ENCODE measurements at regions not wholly inside any gene's neighbourhood (a gene's known extent, or its start where the extent isn't known, plus 50 kb on each side); places are given as distances from the start of the nearest gene placed in this dataset.
"Not testable (repeated sequence)": the region's sequence is repeated elsewhere in the genome, so short reads cannot be mapped to it uniquely, and the experiment has no call there.

DNA sequence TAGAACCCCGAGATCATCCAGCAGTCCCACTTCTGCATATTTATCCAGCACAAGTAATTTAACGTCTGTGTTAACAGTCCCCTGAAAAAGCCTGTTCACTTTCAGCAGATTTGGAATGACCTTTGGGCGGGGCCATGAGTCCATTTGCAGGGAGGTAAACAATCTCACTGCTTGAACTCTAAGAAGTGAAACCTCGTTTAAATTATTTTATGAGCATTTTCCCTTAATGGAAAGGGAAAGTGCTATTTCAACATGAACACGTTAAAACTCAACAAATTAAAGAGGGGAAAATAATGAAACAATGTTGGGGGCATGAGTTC lies 282.8 kb downstream of the GATA3 start:
- Histone ChIP-seq H3K9me3 (ENCODE audit: control insufficient read depth in 5 of 5, low read length in 5 of 5) (no peaks in the 10 kb centered on the region), H3K4me3 (ENCODE audit: low read depth in 1 of 5, low read length in 5 of 5) (no peak overlapping the region), H3K4me1 (ENCODE audit: control insufficient read depth in 5 of 5, insufficient read depth in 5 of 5, low read length in 5 of 5) (peaks cover 0 to 4% (median 4%) of the 10 kb centered on the region in 5 donors), H3K9ac (ENCODE audit: low read length in 5 of 5) (no peak overlapping the region), H3K27ac (ENCODE audit: low read depth, low read length) (no peak overlapping the region), H3K36me3 (ENCODE audit: control insufficient read depth in 5 of 5, insufficient read depth in 5 of 5, low read length in 5 of 5) (no peaks in the 10 kb centered on the region), H3K27me3 (ENCODE audit: control insufficient read depth in 5 of 5, insufficient read depth in 4 of 5, low read length in 5 of 5) (peaks cover 0 to 6% (median 2%) of the 10 kb centered on the region in 5 donors)

DNA sequence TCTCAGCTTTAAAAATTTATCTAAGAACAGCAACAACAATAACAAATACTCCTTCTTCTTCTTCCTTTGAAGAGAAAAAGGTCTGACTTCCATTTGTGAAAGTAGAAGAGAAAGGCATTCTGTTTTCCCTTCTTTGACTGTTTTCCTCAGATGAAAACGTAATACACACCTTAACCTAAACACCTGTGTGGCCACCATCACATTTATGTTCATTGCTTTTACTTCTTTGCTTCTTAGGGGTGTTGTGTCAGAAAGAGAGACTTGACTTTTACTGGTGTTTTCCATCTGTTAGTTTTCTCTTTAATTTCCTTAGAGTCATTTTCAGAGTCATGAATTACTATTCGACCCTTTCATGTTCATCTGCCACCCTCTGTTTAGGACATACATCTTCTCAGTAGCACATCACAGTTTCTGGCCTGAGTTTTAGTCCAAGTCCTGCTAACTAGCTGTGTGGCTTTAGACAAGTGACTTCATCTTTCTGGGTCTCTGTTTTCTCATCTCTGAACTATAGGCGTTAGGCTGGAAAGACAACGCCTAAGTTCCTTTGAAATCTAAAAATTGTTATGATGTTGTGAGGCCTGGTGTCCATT lies 283.8 kb downstream of the GATA3 start:
- H3K27me3 ChIP-seq (ENCODE audit: control insufficient read depth in 5 of 5, insufficient read depth in 4 of 5, low read length in 5 of 5): peaks cover 0 to 2% (median 0%) of the 10 kb centered on the region in 5 donors
- H3K9ac ChIP-seq (ENCODE audit: low read length in 5 of 5): no peak overlapping the region
- no peaks in the 10 kb centered on the region for H3K9me3 ChIP-seq (ENCODE audit: control insufficient read depth in 5 of 5, low read length in 5 of 5)
- no peaks in the 10 kb centered on the region for H3K36me3 ChIP-seq (ENCODE audit: control insufficient read depth in 5 of 5, insufficient read depth in 5 of 5, low read length in 5 of 5)
- H3K27ac ChIP-seq (ENCODE audit: low read depth, low read length): no peak overlapping the region
- H3K4me3 ChIP-seq (ENCODE audit: low read depth in 1 of 5, low read length in 5 of 5): no peak overlapping the region
- H3K4me1 ChIP-seq (ENCODE audit: control insufficient read depth in 5 of 5, insufficient read depth in 5 of 5, low read length in 5 of 5): no peaks in the 10 kb centered on the region

DNA sequence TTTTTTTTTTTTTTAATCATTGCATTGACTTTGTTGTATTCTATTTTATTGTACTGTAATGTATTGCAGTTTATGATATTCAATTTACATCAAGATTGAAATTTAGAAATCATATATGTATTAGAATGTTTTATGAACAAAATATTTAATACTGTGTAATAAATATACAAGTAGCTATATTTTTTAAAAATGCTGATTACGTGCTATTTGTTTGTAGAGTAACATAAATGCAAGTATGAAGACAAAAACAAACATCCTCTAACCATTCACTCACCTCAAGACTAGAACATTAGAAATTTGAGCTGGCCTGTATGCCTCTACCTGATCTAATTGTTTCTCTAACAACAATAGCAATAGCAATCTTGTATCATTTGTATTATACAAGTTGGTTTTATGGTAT lies 290.3 kb downstream of the GATA3 start:
- Histone ChIP-seq H3K4me3 (ENCODE audit: low read depth in 1 of 5, low read length in 5 of 5) (no peak overlapping the region), H3K4me1 (ENCODE audit: control insufficient read depth in 5 of 5, insufficient read depth in 5 of 5, low read length in 5 of 5) (peaks cover 0 to 5% (median 0%) of the 10 kb centered on the region in 5 donors), H3K36me3 (ENCODE audit: control insufficient read depth in 5 of 5, insufficient read depth in 5 of 5, low read length in 5 of 5) (no peaks in the 10 kb centered on the region), H3K9ac (ENCODE audit: low read length in 5 of 5) (no peak overlapping the region), H3K27me3 (ENCODE audit: control insufficient read depth in 5 of 5, insufficient read depth in 4 of 5, low read length in 5 of 5) (no peaks in the 10 kb centered on the region), H3K9me3 (ENCODE audit: control insufficient read depth in 5 of 5, low read length in 5 of 5) (no peaks in the 10 kb centered on the region), H3K27ac (ENCODE audit: low read depth, low read length) (no peak overlapping the region)

DNA sequence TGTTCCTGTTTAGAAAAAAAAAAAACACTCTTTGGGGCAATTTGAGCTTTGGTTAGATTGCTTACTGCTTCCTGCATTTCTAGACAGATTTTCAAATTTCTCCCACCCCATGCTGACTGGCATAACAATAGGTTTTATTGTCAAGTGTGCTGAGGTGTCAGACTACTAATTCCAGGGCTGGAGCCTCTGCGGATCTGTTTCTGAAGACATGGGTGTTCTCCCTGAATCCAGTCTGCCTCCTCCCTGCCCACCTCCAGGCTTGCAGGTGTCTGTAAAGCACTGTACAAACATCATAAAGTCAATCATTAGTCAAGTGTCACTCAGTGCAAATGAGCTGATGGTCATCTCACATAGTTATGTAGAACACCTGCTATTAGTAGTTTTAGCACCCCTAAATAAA lies 292.4 kb downstream of the GATA3 start:
- Histone ChIP-seq H3K9ac (ENCODE audit: low read length in 5 of 5) (no peak overlapping the region), H3K27ac (ENCODE audit: low read depth, low read length) (no peak overlapping the region), H3K27me3 (ENCODE audit: control insufficient read depth in 5 of 5, insufficient read depth in 4 of 5, low read length in 5 of 5) (no peaks in the 10 kb centered on the region), H3K36me3 (ENCODE audit: control insufficient read depth in 5 of 5, insufficient read depth in 5 of 5, low read length in 5 of 5) (no peaks in the 10 kb centered on the region), H3K9me3 (ENCODE audit: control insufficient read depth in 5 of 5, low read length in 5 of 5) (no peaks in the 10 kb centered on the region), H3K4me3 (ENCODE audit: low read depth in 1 of 5, low read length in 5 of 5) (no peak overlapping the region), H3K4me1 (ENCODE audit: control insufficient read depth in 5 of 5, insufficient read depth in 5 of 5, low read length in 5 of 5) (peaks cover 0 to 5% (median 0%) of the 10 kb centered on the region in 5 donors)

DNA sequence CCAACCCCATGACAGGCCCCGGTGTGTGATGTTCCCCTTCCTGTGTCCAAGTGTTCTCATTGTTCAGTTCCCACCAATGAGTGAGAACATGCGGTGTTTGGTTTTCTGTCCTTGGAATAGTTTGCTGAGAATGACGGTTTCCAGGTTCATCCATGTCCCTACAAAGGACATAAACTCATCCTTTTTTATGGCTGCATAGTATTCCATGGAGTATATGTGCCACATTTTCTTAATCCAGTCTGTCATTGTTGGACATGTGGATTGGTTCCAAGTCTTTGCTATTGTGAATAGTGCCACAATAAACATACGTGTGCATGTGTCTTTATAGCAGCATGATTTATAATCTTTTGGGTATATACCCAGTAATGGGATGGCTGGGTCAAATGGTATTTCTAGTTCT lies 293.1 kb downstream of the GATA3 start:
- not testable (repeated sequence) for H3K4me3 ChIP-seq (ENCODE audit: low read depth in 1 of 5, low read length in 5 of 5)

DNA sequence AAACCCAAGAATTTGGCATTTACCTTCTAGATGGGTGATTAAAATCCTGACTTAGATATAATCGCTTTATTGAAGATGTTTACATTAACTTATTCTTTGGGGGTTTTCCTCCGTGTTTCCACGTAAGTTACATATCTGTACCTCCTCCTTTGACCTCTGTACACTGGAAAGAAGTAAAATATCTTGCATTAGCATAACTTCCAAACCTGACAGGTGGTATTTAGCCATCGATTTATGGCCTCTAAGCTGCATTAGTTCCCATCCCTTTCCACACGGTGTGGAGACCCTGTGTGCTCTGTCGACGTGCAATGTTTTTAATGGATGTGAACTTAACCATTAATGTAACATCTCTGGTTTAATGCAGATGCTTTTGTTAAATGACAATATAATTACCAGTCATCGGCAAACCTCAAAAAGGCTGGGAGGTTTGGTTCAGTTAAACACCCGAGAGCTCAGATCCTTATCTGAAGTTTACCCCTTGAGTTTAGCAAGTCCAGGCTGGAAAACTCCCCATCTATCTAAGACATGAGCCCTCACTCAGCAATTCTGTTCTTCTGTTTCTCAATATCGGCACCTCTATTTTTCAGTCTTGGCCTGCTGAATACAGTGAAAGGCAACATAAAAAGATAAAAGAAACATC lies 295.2 kb downstream of the GATA3 start:
- Histone ChIP-seq H3K4me1 (ENCODE audit: control insufficient read depth in 5 of 5, insufficient read depth in 5 of 5, low read length in 5 of 5) (peaks cover 0 to 5% (median 0%) of the 10 kb centered on the region in 5 donors), H3K27me3 (ENCODE audit: control insufficient read depth in 5 of 5, insufficient read depth in 4 of 5, low read length in 5 of 5) (no peaks in the 10 kb centered on the region), H3K9me3 (ENCODE audit: control insufficient read depth in 5 of 5, low read length in 5 of 5) (no peaks in the 10 kb centered on the region), H3K4me3 (ENCODE audit: low read depth in 1 of 5, low read length in 5 of 5) (no peak overlapping the region), H3K27ac (ENCODE audit: low read depth, low read length) (no peak overlapping the region), H3K9ac (ENCODE audit: low read length in 5 of 5) (no peak overlapping the region), H3K36me3 (ENCODE audit: control insufficient read depth in 5 of 5, insufficient read depth in 5 of 5, low read length in 5 of 5) (no peaks in the 10 kb centered on the region)

More for the DNA sequence above, 293.1 kb downstream of the GATA3 start:
- not testable (repeated sequence) for H3K27ac ChIP-seq (ENCODE audit: low read depth, low read length); H3K4me1 ChIP-seq (ENCODE audit: control insufficient read depth in 5 of 5, insufficient read depth in 5 of 5, low read length in 5 of 5); H3K36me3 ChIP-seq (ENCODE audit: control insufficient read depth in 5 of 5, insufficient read depth in 5 of 5, low read length in 5 of 5); H3K27me3 ChIP-seq (ENCODE audit: control insufficient read depth in 5 of 5, insufficient read depth in 4 of 5, low read length in 5 of 5); H3K9ac ChIP-seq (ENCODE audit: low read length in 5 of 5); H3K9me3 ChIP-seq (ENCODE audit: control insufficient read depth in 5 of 5, low read length in 5 of 5)

DNA sequence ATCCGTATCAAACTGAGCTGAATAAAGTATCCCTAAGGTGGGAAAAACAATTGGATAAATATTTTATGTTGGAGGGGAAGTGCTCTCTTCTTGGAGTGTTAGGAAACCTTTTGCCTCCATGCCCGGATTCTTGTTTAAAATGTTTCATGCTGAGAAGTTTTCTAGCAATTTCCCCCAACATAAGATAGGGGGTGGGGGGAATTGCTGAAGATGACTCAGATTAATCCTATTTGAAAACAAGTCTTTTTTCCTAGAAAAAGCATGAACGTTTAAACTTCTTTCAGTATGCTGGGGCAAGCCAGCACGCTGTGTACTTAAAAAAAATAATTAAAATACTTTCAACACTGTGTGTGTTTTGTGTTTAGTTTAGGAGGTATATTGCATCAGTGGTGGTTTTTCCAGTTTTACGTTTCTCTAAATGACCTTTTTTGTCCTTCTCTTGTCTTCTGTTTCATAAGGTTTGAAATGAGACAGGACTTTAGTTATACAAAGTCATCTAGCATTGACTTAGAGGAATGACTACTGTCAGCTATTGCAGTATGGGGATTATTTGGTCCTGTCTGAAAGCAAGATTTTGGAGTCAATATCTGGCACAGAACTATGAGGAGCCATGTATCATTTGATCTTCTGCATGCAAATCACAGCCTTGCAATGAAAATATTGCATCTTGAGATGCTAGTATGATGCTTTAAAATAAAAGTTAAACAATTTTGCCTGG lies 295.9 kb downstream of the GATA3 start:
- no peak overlapping the region for H3K4me3 ChIP-seq (ENCODE audit: low read depth in 1 of 5, low read length in 5 of 5)
- H3K9ac ChIP-seq (ENCODE audit: low read length in 5 of 5): no peak overlapping the region
- H3K36me3 ChIP-seq (ENCODE audit: control insufficient read depth in 5 of 5, insufficient read depth in 5 of 5, low read length in 5 of 5): no peaks in the 10 kb centered on the region
- H3K27me3 ChIP-seq (ENCODE audit: control insufficient read depth in 5 of 5, insufficient read depth in 4 of 5, low read length in 5 of 5): no peaks in the 10 kb centered on the region
- no peak overlapping the region for H3K27ac ChIP-seq (ENCODE audit: low read depth, low read length)
- peaks cover 0 to 5% (median 0%) of the 10 kb centered on the region in 5 donors for H3K4me1 ChIP-seq (ENCODE audit: control insufficient read depth in 5 of 5, insufficient read depth in 5 of 5, low read length in 5 of 5)
- H3K9me3 ChIP-seq (ENCODE audit: control insufficient read depth in 5 of 5, low read length in 5 of 5): no peaks in the 10 kb centered on the region

DNA sequence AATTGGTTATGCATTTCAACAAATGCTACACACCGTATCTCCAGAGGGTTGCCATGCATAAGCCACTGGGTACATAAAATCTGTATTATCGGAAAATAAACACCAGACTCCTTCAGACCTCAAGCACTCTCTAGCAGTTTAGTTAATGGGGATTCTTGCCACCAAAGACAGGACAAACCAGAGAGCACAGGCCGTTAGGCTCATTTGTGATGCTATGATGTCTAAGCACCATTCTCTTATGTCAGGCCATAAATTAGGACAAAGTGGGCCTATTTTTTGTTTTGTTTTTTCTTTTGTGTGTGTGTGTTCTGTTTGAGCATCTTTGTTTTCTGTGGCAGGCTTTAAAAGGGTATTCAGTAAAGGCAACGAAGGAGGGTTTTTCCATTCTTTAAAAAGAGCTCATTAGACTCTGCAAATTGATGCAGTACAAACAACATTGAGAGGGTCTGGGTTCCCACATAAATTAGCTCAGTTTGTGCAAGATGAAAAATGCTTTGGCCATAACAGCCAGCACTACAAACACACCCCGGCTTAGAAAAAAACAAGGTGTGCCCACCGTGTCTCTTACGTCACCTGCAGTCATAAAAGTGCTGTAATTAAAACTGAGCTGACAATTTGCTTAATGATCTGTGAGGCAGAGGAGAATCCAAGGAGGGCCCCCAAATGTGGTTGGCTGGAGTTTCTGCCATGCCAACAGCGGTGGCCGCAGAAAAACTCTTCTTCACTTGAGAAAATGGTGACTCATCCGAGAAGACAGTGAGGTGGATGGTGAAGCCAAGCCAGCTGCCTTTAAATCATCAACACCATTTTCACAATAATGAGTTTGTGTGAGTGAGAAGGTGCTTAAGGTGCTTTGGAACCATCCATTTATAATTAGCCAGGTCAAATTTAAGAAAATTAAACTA lies 297.9 kb downstream of the GATA3 start:
- Histone ChIP-seq H3K4me3 (ENCODE audit: low read depth in 1 of 5, low read length in 5 of 5) (no peak overlapping the region), H3K9me3 (ENCODE audit: control insufficient read depth in 5 of 5, low read length in 5 of 5) (no peaks in the 10 kb centered on the region), H3K36me3 (ENCODE audit: control insufficient read depth in 5 of 5, insufficient read depth in 5 of 5, low read length in 5 of 5) (no peaks in the 10 kb centered on the region), H3K27me3 (ENCODE audit: control insufficient read depth in 5 of 5, insufficient read depth in 4 of 5, low read length in 5 of 5) (no peaks in the 10 kb centered on the region), H3K9ac (ENCODE audit: low read length in 5 of 5) (no peak overlapping the region), H3K4me1 (ENCODE audit: control insufficient read depth in 5 of 5, insufficient read depth in 5 of 5, low read length in 5 of 5) (no peaks in the 10 kb centered on the region), H3K27ac (ENCODE audit: low read depth, low read length) (no peak overlapping the region)

DNA sequence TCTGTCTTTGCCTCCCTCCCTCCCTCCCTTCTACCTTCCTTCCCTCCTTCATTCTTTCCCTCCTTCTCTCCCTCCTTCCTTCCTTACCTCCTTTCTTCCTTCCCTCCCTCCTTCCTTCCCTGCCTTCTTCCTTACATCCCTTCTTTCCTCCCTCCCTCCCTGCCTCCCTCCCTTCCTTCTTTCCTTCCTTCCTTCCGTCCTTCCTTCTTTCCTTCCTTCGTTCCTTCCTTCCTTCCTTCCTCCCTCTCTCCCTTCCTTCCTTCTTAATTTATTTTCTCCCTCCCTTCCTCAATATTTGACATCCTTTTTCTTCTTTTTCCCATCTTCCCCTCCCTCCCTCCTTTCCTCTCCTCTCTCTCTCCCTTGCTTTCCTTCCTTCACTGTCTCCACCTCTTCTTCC lies 301.8 kb downstream of the GATA3 start:
- no peak overlapping the region for H3K4me3 ChIP-seq (ENCODE audit: low read depth in 1 of 5, low read length in 5 of 5)
- H3K9me3 ChIP-seq (ENCODE audit: control insufficient read depth in 5 of 5, low read length in 5 of 5): peaks cover 0 to 3% (median 0%) of the 10 kb centered on the region in 5 donors
- H3K4me1 ChIP-seq (ENCODE audit: control insufficient read depth in 5 of 5, insufficient read depth in 5 of 5, low read length in 5 of 5): no peaks in the 10 kb centered on the region
- no peak overlapping the region for H3K9ac ChIP-seq (ENCODE audit: low read length in 5 of 5)
- H3K27me3 ChIP-seq (ENCODE audit: control insufficient read depth in 5 of 5, insufficient read depth in 4 of 5, low read length in 5 of 5): no peaks in the 10 kb centered on the region
- H3K36me3 ChIP-seq (ENCODE audit: control insufficient read depth in 5 of 5, insufficient read depth in 5 of 5, low read length in 5 of 5): no peaks in the 10 kb centered on the region
- H3K27ac ChIP-seq (ENCODE audit: low read depth, low read length): no peak overlapping the region

DNA sequence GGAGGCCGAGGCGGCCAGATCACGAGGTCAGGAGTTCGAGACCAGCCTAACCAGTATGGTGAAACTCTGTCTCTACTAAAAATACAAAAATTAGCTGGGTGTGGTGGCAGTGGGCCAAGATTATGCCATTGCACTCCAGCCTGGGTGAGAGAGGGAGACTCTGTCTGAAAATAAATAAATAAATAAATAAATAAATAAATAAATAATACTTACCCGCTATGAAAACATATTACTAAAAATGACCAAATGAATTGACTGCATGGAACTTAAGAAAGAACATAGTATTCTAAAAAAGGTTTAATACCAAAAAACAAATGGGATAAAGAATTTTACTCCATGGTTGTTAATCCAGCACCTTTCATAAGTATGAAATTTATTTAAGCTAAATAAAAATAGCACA lies 305.0 kb downstream of the GATA3 start:
- no peak overlapping the region for H3K9ac ChIP-seq (ENCODE audit: low read length in 5 of 5)
- no peaks in the 10 kb centered on the region for H3K27me3 ChIP-seq (ENCODE audit: control insufficient read depth in 5 of 5, insufficient read depth in 4 of 5, low read length in 5 of 5)
- H3K4me3 ChIP-seq (ENCODE audit: low read depth in 1 of 5, low read length in 5 of 5): no peak overlapping the region
- peaks cover 0 to 3% (median 0%) of the 10 kb centered on the region in 5 donors for H3K9me3 ChIP-seq (ENCODE audit: control insufficient read depth in 5 of 5, low read length in 5 of 5)
- H3K27ac ChIP-seq (ENCODE audit: low read depth, low read length): no peak overlapping the region
- H3K36me3 ChIP-seq (ENCODE audit: control insufficient read depth in 5 of 5, insufficient read depth in 5 of 5, low read length in 5 of 5): no peaks in the 10 kb centered on the region
- peaks cover 0 to 3% (median 0%) of the 10 kb centered on the region in 5 donors for H3K4me1 ChIP-seq (ENCODE audit: control insufficient read depth in 5 of 5, insufficient read depth in 5 of 5, low read length in 5 of 5)
